NCI-H1694 (cell line): ENCODE measurements at regions not wholly inside any gene's neighbourhood (a gene's known extent, or its start where the extent isn't known, plus 50 kb on each side); places are given as distances from the start of the nearest gene placed in this dataset.
"Not testable (repeated sequence)": the region's sequence is repeated elsewhere in the genome, so short reads cannot be mapped to it uniquely, and the experiment has no call there.

Experiments used
- DNase-seq: peaks from one replicate; lab custom pipeline; 2025; lab: John Stamatoyannopoulos, UW

DNA sequence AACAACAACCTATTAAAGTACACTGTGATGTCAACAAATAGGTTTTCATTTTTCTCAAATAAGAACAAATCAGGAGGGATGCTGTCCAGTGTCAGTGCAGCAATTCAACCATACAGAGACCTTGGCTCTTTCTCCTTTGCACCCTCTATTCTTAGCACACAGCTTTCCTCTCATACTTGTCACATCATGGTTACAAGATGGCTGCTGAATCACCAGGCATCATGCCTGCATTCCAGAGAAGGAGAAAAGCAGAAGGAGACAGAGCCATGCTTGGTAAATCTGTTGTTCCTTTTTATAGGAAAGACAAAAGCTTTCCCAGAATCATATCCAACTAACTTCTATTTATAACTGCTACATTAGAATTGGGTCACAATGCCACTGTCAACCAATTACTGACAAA, 124.7 kb upstream of the VLDLR start:
- DNase-seq = no peak

DNA sequence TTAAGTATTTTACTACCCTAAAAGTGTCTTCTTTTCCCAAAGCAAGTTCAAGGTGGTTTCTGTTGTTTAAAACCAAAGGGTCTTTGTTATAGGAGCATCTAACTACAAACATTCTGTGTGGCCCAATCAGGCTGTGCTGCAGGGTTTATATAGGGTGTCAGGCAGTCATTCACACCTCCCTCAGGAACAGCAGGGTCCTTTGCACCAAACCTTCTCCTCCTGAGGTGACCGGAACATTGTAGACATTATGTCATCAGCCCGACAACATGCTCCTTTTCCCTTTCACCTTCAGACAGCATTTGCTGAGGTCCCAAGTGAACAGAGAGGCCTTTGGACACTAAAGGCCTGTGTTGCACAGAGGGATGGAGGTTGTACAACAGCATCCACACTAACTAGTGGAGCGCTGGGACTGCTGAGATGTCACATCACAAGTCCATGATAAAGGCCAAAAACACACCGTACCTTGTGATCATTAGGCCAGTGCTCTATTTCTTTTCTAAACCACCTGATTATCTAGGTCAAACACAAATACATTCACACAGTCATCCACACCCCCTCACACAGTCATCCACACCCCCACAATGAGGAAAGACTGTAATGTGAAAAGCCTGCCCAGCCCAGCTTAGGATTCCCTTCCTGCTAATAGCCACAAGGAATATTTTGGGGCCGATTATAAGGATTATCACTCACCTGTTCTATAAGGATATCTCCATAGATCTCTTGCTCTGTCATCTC, 123.8 kb upstream of the VLDLR start:
- no peak for DNase-seq

DNA sequence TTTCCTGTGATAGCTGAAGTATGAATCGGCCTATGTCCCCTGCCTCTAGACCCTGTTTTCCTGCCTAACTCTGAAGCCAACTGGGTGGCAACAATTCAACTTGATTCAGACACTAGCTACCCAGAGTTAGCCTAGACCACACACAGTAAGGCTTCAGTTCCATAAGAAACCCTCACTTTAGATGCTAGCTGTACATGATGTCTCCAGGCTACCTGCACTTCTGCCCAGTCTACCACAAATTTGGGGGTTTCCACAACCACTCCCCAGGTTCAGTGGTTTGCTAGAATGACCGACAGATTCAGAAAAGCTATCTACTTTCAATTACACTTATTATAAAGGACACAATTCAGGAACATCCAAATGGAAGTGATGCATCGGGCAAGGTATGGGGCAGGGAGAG, 119.4 kb upstream of the VLDLR start:
- DNase-seq = no peak

- DNase-seq = no peak
Observed at GRCh38 chr9:2502760-2503159, 118.8 kb upstream of the VLDLR start.

DNA sequence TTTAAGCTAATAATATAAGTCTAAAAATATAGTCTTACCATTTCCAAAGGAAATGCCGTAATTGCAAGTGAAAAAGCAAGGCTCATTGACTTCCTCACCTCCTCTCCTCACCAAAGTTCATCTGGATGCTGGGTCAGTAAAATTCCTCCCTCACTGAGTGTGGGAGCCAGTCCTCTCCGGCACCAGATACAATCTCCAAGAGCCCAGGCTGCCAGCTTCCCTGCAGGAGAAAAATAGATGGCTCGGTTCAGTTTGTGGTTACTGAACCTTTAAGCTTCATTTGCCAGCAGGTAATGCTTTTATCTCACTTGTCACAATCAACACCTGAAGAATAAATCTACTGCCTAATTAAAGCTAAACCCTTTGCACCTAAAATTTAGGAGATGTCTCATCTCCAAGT, 115.3 kb upstream of the VLDLR start:
- DNase-seq = no peak

- DNase-seq = no peak
Observed at GRCh38 chr9:2523591-2523990, 98.0 kb upstream of the VLDLR start.

- no peak for DNase-seq
Observed at GRCh38 chr9:2524601-2525000, 97.0 kb upstream of the VLDLR start.

- no peak for DNase-seq
Observed at GRCh38 chr9:2525147-2525546, 96.4 kb upstream of the VLDLR start.

DNA sequence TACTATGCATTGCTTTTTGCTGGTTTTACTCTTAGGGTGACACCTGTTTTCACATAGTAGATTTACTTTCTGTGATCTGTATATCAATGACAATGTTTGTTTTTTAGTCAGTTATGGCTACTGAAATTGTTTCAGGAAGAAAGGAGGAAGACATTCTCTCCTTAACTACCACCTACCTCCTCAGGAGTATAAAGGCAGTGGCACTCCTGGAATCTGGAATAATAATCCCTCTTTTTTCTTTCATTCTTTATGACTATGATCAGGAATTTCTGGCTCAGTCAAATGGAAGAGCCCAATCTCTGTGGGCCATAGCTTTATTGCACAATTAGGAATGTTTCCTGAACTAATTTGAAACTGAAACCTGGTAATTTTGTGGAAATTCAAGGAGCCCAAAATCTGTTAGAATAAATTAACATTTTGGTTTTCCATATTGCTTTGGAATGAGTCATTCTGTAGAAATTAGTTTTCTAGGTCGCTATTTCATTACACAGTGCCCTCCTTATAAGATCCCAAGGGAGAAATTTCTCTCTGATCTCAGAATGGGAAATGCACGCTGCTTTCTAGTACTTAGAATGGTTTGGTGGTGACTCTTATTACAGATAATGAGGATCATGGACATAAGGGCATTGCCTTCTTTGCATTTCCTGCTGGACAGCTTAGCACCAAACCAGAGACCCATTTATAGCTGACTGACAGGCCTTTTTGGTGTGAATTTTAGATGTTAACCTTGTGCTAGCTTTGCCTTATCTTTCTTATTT, 95.3 kb upstream of the VLDLR start:
- DNase-seq = no peak

DNA sequence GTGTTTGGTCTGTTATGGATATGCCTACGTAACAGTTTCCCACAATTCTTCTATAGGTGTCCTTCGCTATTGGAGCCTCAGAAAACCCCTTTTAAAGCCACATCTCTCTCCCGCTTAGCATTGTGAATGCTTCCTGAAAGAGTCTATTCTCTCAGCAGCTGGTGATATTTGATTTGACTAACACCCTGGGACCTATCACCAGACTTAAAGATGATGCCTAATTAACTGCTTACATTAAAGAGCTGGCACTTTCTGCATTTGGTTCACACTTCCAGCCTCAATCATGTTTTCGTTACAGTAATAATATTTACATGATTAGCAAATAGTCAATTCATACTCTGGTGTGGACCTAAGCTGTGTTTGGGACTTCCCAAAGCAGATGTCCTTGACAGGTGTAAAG, 90.1 kb upstream of the VLDLR start:
- no peak for DNase-seq

GRCh38 chr9:2536511-2536910, 85.1 kb upstream of the VLDLR start:
- DNase-seq = no peak

- no peak for DNase-seq
Observed at GRCh38 chr9:2545881-2546490, 75.6 kb upstream of the VLDLR start.

GRCh38 chr9:2555899-2556600, 65.5 kb upstream of the VLDLR start:
- DNase-seq = not testable (repeated sequence)

- DNase-seq = no peak
Observed at GRCh38 chr9:2557693-2558092, 63.9 kb upstream of the VLDLR start.

GRCh38 chr9:2559192-2560152, 62.1 kb upstream of the VLDLR start:
- peak; percentile 62 for DNase-seq

DNA sequence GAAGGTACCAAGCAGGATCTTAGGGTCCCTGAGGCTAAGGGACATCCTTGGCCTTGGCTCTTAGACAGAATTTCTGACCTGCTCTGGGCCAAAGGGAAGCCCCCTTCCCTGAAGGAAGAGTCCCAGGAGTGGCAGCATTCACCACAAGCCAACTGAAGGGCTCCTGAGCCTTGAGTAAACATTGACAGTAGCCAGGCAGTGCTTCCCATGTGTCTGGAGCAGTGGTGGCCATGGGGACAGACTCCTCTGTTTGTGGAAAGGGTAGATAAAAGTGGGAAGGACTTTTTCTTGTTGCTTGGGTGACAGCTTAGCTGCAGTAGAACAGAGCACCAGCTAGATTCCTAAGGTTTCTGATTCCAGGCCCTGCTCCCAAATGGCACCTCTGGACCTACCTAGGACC, 61.4 kb upstream of the VLDLR start:
- no peak for DNase-seq

GRCh38 chr9:2565676-2566340, 55.8 kb upstream of the VLDLR start:
- DNase-seq = no peak

- no peak for DNase-seq
Observed at GRCh38 chr9:2567922-2568321, 53.7 kb upstream of the VLDLR start.

- DNase-seq = no peak
Observed at GRCh38 chr9:2568689-2569088, 52.9 kb upstream of the VLDLR start.

DNA sequence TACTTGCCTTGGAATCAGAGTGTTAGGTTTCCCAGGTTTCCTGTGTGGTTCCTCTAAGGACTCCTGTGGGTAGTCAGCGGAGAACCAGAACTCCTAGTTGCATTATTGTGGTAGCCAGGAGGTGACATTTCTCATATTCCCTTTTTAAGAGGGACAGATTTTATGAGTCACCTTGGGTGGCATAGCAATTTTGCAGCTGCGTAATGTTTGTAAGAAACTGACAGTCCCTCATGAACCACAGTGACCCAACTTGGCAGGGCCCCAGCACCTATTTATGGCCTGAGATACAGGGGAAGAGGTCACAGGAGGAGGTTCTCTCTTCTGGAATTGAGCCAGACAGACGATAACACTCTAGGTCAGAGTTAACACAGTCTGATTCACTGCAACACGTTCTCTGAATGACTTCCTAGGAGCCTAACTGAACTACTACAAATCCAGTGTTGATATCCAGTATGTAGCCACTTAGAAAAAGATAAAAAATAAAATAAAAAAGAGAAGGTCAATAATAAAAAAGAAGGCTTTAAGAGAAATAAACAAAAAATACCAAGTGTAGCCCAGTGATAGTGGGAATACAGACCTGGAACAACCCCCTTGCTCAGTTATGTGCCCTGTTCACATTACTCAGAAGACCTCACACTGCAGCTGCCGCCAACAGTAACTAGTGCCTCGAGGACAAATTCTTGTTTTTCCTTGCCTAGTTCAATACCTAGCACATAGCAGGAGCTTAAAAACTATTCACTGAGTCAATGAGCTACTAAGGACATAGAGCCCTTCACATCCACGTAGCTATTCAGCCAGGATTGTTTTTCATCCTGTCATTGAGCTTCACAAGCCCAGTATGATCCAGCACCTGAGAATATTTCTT, 50.7 kb upstream of the VLDLR start:
- DNase-seq = no peak
